Erythroblast (primary cell): ENCODE measurements at regions not wholly inside any gene's neighbourhood (a gene's known extent, or its start where the extent isn't known, plus 50 kb on each side); places are given as distances from the start of the nearest gene placed in this dataset.

ENCODE experiments used
- DNase-seq, 2 experiments: peaks; one replicate each; lab custom pipeline; 2025; lab: John Stamatoyannopoulos, UW
- GATA1 ChIP-seq: IDR thresholded peaks from 2 replicates; pipeline ENCODE4 v1.6.1; 2011; ENCODE audit warnings: low read depth, mild to moderate bottlenecking, control low read depth, low read length, moderate library complexity
- POLR2A ChIP-seq: IDR thresholded peaks from 2 replicates; pipeline ENCODE4 v1.6.1; 2011; ENCODE audit warnings: mild to moderate bottlenecking, low read length

- DNase-seq, result no peak
- TF ChIP-seq POLR2A, result no peak
- no peak for TF ChIP-seq GATA1
These were observed 276.2 kb downstream of the METTL15 start for GRCh38 chr11:28384418-28384817.

- DNase-seq, result no peak
- TF ChIP-seq POLR2A (no peak), GATA1 (no peak)
These were observed 275.3 kb downstream of the METTL15 start for GRCh38 chr11:28383456-28383855.
